ENCODE measurements at regions not wholly inside any gene's neighbourhood (a gene's known extent, or its start where the extent isn't known, plus 50 kb on each side); places are given as distances from the start of the nearest gene placed in this dataset.

- no peak for ATAC-seq
- POLR2A ChIA-PET, result no interaction called here
- intact Hi-C loops (cut with micrococcal nuclease), result no loop called here
Measured at GRCh38 chr7:106419455-106420182, 134.8 kb upstream of the NAMPT start.

More at GRCh38 chr7:106419455-106420182, 134.8 kb upstream of the NAMPT start:
- RAD21 ChIA-PET (ENCODE audit: low non-redundant PET in 1 of 2, low total read pairs in 2 of 2, uncharacterized antibody in 2 of 2, unreplicated experiment in 2 of 2), result no interaction called here
- Histone ChIP-seq H3K9ac (ENCODE audit: low read length) (no peak overlapping the region), H3K36me3 (ENCODE audit: control insufficient read depth in 1 of 2, insufficient read depth in 2 of 2, low read length in 2 of 2) (no peaks in the 10 kb centered on the region), H3K27me3 (ENCODE audit: insufficient read depth, low read length) (no peaks in the 10 kb centered on the region), H3K4me3 (replicated peaks in 1 of 2; ENCODE audit: low read depth in 1 of 2, low read length in 2 of 2) (no peak overlapping the region), H3K9me2 (ENCODE audit: insufficient read depth) (no peaks in the 10 kb centered on the region), H3K79me2 (ENCODE audit: insufficient read depth, low read length) (no peaks in the 10 kb centered on the region), H3K4me2 (ENCODE audit: low read length) (no peak overlapping the region), H3K4me1 (ENCODE audit: control insufficient read depth in 1 of 2, insufficient read depth in 2 of 2, low read length in 2 of 2) (peaks cover 0 to 5% of the 10 kb centered on the region in 2 experiments; a peak in 1 of 4 replicates), H2AFZ (ENCODE audit: low read depth, low read length, poor library complexity, severe bottlenecking) (no peak overlapping the region), H3K27ac (ENCODE audit: low read depth, low read length) (no peak overlapping the region), H4K20me1 (ENCODE audit: insufficient read depth) (no peaks in the 10 kb centered on the region), H3K9me3 (ENCODE audit: control insufficient read depth in 1 of 2, insufficient read depth in 1 of 2, low read depth in 1 of 2, low read length in 2 of 2) (no peaks in the 10 kb centered on the region)
- BruUV-seq (replicated peaks), result no TSS peak
- TF ChIP-seq EZH2phosphoT487 (IDR thresholded peaks at IDR 0.05; ENCODE audit: borderline replicate concordance) (no peak), JUND (IDR thresholded peaks at IDR 0.05) (no peak), CEBPB (IDR thresholded peaks at IDR 0.05; ENCODE audit: low read depth) (no peak), RAD21 (IDR thresholded peaks at IDR 0.05; ENCODE audit: low read depth) (no peak), CTCF (IDR thresholded peaks at IDR 0.05 in 2 of 3, conservative IDR thresholded peaks at IDR 0.05 in 1 of 3; ENCODE audit: borderline replicate concordance in 1 of 3, insufficient read depth in 1 of 3, low read depth in 2 of 3, low read length in 2 of 3) (no peak), SRF (IDR thresholded peaks at IDR 0.05; ENCODE audit: low read depth) (no peak), ZNF274 (IDR thresholded peaks at IDR 0.05; ENCODE audit: low read depth, low read length) (no peak), SP1 (IDR thresholded peaks at IDR 0.05; ENCODE audit: low read depth) (no peak), TCF7L2 (IDR thresholded peaks at IDR 0.05; ENCODE audit: borderline replicate concordance, extremely low read depth, insufficient read depth, insufficient read length) (no peak), ZFX (IDR thresholded peaks at IDR 0.05) (no peak), POLR2AphosphoS5 (IDR thresholded peaks at IDR 0.05; ENCODE audit: low read depth, low read length) (no peak), ATF3 (IDR thresholded peaks at IDR 0.05) (no peak), ZBTB33 (IDR thresholded peaks at IDR 0.05; ENCODE audit: extremely low read depth, insufficient replicate concordance, low read length) (no peak), YY1 (IDR thresholded peaks at IDR 0.05; ENCODE audit: extremely low read depth, insufficient replicate concordance, low read depth, low read length) (no peak), FOSL1 (IDR thresholded peaks at IDR 0.05; ENCODE audit: low read depth) (no peak), REST (IDR thresholded peaks at IDR 0.05; ENCODE audit: low read depth) (no peak), CBX3 (IDR thresholded peaks at IDR 0.05; ENCODE audit: low read depth) (no peak), POLR2A (IDR thresholded peaks at IDR 0.05; ENCODE audit: borderline replicate concordance, extremely low read depth, insufficient read depth, insufficient read length) (no peak), ELF1 (IDR thresholded peaks at IDR 0.05; ENCODE audit: borderline replicate concordance, low read depth) (no peak)
- CTCF ChIA-PET, result no interaction called here
- DNase-seq (ENCODE audit: low read depth, low spot score), result no peak

Data from HCT116 (cell line).